Fibroblast of villous mesenchyme (primary cell): ENCODE measurements at regions not wholly inside any gene's neighbourhood (a gene's known extent, or its start where the extent isn't known, plus 50 kb on each side); places are given as distances from the start of the nearest gene placed in this dataset.

ENCODE experiments used
- DNase-seq: peaks from one replicate; pipeline ENCODE4 v3.0.0-alpha.2; 2010; ENCODE audit warnings: low read depth
- H3K4me3 ChIP-seq: 2 replicates; pipeline ENCODE4 v1.5.1; 2011; ENCODE audit warnings: low read depth, mild to moderate bottlenecking, low read length
- TF ChIP-seq, protein P1 (sequence below): IDR thresholded peaks from 2 replicates; pipeline ENCODE4 v1.5.1; 2012; ENCODE audit warnings: low read depth, mild to moderate bottlenecking, low read length; ENCODE audit not compliant: insufficient read depth

- no peak overlapping the region for H3K4me3 ChIP-seq
- TF ChIP-seq, protein P1, sequence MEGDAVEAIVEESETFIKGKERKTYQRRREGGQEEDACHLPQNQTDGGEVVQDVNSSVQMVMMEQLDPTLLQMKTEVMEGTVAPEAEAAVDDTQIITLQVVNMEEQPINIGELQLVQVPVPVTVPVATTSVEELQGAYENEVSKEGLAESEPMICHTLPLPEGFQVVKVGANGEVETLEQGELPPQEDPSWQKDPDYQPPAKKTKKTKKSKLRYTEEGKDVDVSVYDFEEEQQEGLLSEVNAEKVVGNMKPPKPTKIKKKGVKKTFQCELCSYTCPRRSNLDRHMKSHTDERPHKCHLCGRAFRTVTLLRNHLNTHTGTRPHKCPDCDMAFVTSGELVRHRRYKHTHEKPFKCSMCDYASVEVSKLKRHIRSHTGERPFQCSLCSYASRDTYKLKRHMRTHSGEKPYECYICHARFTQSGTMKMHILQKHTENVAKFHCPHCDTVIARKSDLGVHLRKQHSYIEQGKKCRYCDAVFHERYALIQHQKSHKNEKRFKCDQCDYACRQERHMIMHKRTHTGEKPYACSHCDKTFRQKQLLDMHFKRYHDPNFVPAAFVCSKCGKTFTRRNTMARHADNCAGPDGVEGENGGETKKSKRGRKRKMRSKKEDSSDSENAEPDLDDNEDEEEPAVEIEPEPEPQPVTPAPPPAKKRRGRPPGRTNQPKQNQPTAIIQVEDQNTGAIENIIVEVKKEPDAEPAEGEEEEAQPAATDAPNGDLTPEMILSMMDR, result no peak
- DNase-seq, result no peak
Measured at GRCh38 chr11:44493383-44493782, 72.1 kb upstream of the CD82 start.

GRCh38 chr11:44493930-44494329 lies 71.5 kb upstream of the CD82 start:
- no peak overlapping the region for H3K4me3 ChIP-seq
- TF ChIP-seq, protein P1, result no peak
- no peak for DNase-seq

DNA sequence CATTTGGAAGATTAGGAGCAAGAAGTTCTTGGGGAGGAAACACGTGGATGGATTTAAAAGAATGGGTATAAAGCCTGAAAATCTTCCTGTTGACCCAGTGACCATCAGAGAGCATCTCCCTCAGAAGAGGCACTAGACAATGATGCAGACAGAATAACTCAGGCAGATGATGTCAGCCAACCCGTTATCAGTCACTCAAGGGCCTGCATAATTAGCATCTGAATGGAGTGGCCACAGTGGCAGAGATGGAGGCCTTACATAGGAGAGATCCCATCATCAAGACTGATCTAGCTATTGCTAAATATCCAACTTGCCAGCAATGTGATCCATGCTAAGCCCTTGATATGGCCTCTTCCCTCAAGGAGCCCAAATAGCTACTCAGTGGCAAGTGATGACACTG lies 70.7 kb upstream of the CD82 start:
- H3K4me3 ChIP-seq, result no peak overlapping the region
- TF ChIP-seq, protein P1, result no peak
- no peak for DNase-seq

DNA sequence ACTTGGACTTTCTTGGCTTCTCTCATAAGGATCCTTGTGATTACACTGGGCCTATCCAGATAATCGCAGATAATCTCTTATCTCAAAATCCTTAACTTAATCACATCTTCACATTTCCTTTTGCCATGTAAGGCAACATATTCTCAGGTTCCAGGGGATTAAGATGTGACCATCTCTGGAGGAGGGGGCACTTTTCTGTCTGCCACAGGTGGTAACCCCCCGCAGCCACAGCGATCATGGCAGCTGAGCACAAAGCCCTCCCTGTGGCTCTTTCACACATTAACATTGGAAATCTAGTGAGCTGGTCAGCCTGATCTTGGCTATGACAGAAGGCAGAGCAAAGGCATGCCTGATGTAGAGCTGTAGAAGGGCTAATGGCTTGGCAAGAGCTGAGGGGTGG lies 69.1 kb upstream of the CD82 start:
- TF ChIP-seq, protein P1, result no peak
- H3K4me3 ChIP-seq, result no peak overlapping the region
- no peak for DNase-seq

DNA sequence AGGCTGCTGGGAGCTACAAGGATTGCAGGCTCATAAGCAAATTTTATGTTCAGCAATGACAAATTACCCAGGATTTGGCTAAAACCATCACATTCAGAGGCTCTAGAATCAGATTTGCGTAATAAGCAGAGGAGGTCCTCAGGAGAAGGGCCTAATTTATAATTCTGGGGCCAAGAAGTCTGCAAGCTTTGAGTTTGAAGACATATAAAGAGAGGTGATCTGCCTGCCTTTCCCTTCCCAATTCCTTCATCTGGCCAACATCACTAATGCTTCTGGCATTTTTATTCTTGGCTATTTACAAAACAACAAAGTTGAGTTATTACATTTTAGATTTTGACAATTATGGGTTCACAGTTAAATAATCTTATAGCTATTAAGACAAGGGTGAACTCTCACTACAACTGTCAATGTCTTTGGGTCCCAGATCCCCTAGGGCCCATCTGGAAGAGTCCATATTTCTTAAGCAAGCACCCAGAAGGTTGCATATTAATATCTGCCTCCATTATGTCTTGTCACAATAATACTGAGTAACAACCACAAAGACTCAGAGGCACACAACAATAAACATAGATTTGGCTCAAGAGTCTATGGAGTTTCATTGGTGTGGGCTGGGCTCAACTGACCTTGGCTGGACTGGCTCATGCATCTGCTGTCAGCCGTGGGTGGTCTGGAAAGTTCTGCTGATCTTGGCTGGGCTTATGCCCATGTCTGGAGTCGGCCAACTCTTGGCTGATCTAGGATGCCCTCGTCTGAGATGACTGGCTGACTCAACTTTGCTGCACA lies 67.2 kb upstream of the CD82 start:
- DNase-seq, result peak; percentile 81
- TF ChIP-seq, protein P1, result no peak
- no peak overlapping the region for H3K4me3 ChIP-seq

DNA sequence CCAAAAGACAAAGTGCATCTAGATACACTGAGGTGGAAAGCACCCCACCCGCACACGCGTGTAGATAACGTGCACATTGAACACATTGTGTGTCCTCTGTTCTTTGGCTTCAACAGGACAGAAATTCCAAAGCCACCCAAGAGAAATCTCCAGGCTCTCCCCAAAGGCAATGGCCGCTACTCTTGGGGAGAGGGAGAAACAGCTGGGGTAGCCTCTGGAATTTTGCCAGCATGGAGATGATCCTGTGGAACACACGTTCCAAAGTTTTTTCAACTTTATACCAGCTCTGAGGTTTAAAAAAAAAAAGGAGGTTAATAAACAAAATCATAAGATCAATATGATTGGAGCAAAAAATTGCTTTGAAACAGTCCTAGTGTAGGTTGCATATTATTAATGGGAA lies 63.0 kb upstream of the CD82 start:
- TF ChIP-seq, protein P1, result no peak
- no peak overlapping the region for H3K4me3 ChIP-seq

More for the DNA sequence above, 63.0 kb upstream of the CD82 start:
- no peak for DNase-seq
